ENCODE measurements at regions not wholly inside any gene's neighbourhood (a gene's known extent, or its start where the extent isn't known, plus 50 kb on each side); places are given as distances from the start of the nearest gene placed in this dataset.

- CTCF ChIA-PET (ENCODE audit: partially characterized antibody): no interaction called here
- no peak overlapping the region for H2BK5ac ChIP-seq (ENCODE audit: low read depth, low read length)
These were observed 1189.4 kb downstream of the DSC3 start for GRCh38 chr18:29853126-29853525.

More at GRCh38 chr18:29853126-29853525, 1189.4 kb downstream of the DSC3 start:
- FAIRE-seq (no peak), DNase-seq (ENCODE audit: low read depth in 1 of 2, low spot score in 2 of 2) (no peak)
- Histone ChIP-seq H2AFZ (ENCODE audit: low read length) (no peak overlapping the region), H3K79me1 (ENCODE audit: low read depth, low read length) (no peaks in the 10 kb centered on the region), H3K23me2 (ENCODE audit: low read depth, low read length) (no peaks in the 10 kb centered on the region), H3K27me3 (replicated peaks in 1 of 4; ENCODE audit: control insufficient read depth in 3 of 4, extremely low read depth in 1 of 4, insufficient read depth in 3 of 4, low read length in 3 of 4) (no peaks in the 10 kb centered on the region), H3K36me3 (ENCODE audit: control insufficient read depth in 2 of 4, insufficient read depth in 4 of 4, low read length in 3 of 4) (no peaks in the 10 kb centered on the region), H2BK120ac (replicated peaks; ENCODE audit: low read depth, low read length) (no peak overlapping the region), H3K27ac (ENCODE audit: low read depth, low read length) (no peak overlapping the region), H4K8ac (ENCODE audit: extremely low read depth, insufficient read depth, low read length) (no peak overlapping the region), H4K5ac (ENCODE audit: insufficient read length, low read depth, low read length) (no peak overlapping the region), H3K23ac (ENCODE audit: insufficient read length) (no peak overlapping the region), H3K56ac (replicated peaks; ENCODE audit: insufficient read length, low read depth, low read length) (no peak overlapping the region), H3K4me2 (ENCODE audit: insufficient read depth in 1 of 2, low read depth in 2 of 2, low read length in 2 of 2) (no peak overlapping the region), H3K79me2 (ENCODE audit: control insufficient read depth in 1 of 2, insufficient read depth in 2 of 2, low read length in 2 of 2) (no peaks in the 10 kb centered on the region), H2AK5ac (ENCODE audit: low read depth, low read length) (no peak overlapping the region), H3K18ac (ENCODE audit: extremely low read depth, low read length) (no peak overlapping the region), H2BK12ac (ENCODE audit: low read depth, low read length) (no peak overlapping the region), H3K4me1 (replicated peaks in 1 of 4; ENCODE audit: control insufficient read depth in 3 of 4, insufficient read depth in 4 of 4, low read length in 3 of 4) (no peaks in the 10 kb centered on the region), H3K14ac (ENCODE audit: insufficient read length) (no peak overlapping the region), H3K9me3 (ENCODE audit: insufficient read depth in 2 of 2, low read depth in 1 of 2, low read length in 1 of 2) (no peaks in the 10 kb centered on the region), H3K4ac (replicated peaks; ENCODE audit: insufficient read length, low read depth, low read length) (no peak overlapping the region), H2BK20ac (ENCODE audit: low read length) (no peak overlapping the region), H4K91ac (replicated peaks; ENCODE audit: insufficient read length, low read length) (no peak overlapping the region), H4K20me1 (replicated peaks in 1 of 2; ENCODE audit: control insufficient read depth in 1 of 2, insufficient read depth in 2 of 2, low read length in 2 of 2) (no peaks in the 10 kb centered on the region), H3K4me3 (ENCODE audit: extremely low read depth in 1 of 4, insufficient read depth in 2 of 4, low read depth in 3 of 4, low read length in 4 of 4) (no peak overlapping the region), H2BK15ac (ENCODE audit: low read length) (no peak overlapping the region), H3K9ac (replicated peaks in 1 of 4; ENCODE audit: extremely low read depth in 1 of 4, low read depth in 3 of 4, low read length in 3 of 4) (no peak overlapping the region)
- POLR2A ChIA-PET (ENCODE audit: partially characterized antibody): no interaction called here
- TF ChIP-seq CHD1 (IDR thresholded peaks at IDR 0.05; ENCODE audit: low read depth, low read length) (no peak), CEBPB (IDR thresholded peaks at IDR 0.05; ENCODE audit: low read depth, low read length) (no peak), SP1 (IDR thresholded peaks at IDR 0.05; ENCODE audit: low read depth, low read length) (no peak), SAP30 (IDR thresholded peaks at IDR 0.05; ENCODE audit: insufficient read depth, insufficient replicate concordance, low read length) (no peak), SIN3A (conservative IDR thresholded peaks at IDR 0.05 in 1 of 2, IDR thresholded peaks at IDR 0.05 in 1 of 2; ENCODE audit: low read depth in 1 of 2, low read length in 2 of 2) (no peak), ATF2 (IDR thresholded peaks at IDR 0.05; ENCODE audit: low read length) (no peak), ASH2L (IDR thresholded peaks at IDR 0.05; ENCODE audit: low read length) (no peak), CBX5 (IDR thresholded peaks at IDR 0.05; ENCODE audit: low read depth, low read length) (no peak), MAFK (IDR thresholded peaks at IDR 0.05; ENCODE audit: low read depth, low read length) (no peak), RBBP5 (IDR thresholded peaks at IDR 0.05; ENCODE audit: borderline replicate concordance, low read depth, low read length) (no peak), BACH1 (IDR thresholded peaks at IDR 0.05; ENCODE audit: low read length) (no peak), RXRA (IDR thresholded peaks at IDR 0.05; ENCODE audit: insufficient read depth, low read depth, low read length) (no peak)
